MM.1S (cell line): ENCODE measurements at regions not wholly inside any gene's neighbourhood (a gene's known extent, or its start where the extent isn't known, plus 50 kb on each side); places are given as distances from the start of the nearest gene placed in this dataset.

Experiments used
- DNase-seq: peaks from one replicate; pipeline ENCODE4 v3.0.0-alpha.2; 2015
- H2AFZ ChIP-seq: fragments of 300-600 bp; sonication (generic); 2 replicates; pipeline ENCODE4 v1.6.0; 2016; ENCODE audit warnings: antibody characterized with exemption, low read length
- H3F3A ChIP-seq: fragments of 300-600 bp; sonication (generic); 2 replicates; pipeline ENCODE4 v1.6.1; 2016; ENCODE audit warnings: mild to moderate bottlenecking, antibody characterized with exemption, low read length, moderate library complexity, mixed read lengths; ENCODE audit not compliant: insufficient read depth
- H3K27ac ChIP-seq: fragments of 300-600 bp; sonication (generic); 2 replicates; pipeline ENCODE4 v1.5.1; 2016; ENCODE audit warnings: mild to moderate bottlenecking, low read length
- H3K27me3 ChIP-seq: fragments of 300-600 bp; sonication (generic); replicated peaks from 2 replicates; pipeline ENCODE4 v1.6.0; 2016; ENCODE audit warnings: low read length; ENCODE audit not compliant: insufficient read depth
- H3K36me3 ChIP-seq: fragments of 300-600 bp; sonication (generic); replicated peaks from 2 replicates; pipeline ENCODE4 v1.6.1; 2016; ENCODE audit warnings: mild to moderate bottlenecking, low read length, mixed read lengths; ENCODE audit not compliant: insufficient read depth
- H3K4me1 ChIP-seq: fragments of 300-600 bp; sonication (generic); 2 replicates; pipeline ENCODE4 v1.6.1; 2016; ENCODE audit warnings: low read length, mixed read lengths
- H3K4me2 ChIP-seq: fragments of 300-600 bp; sonication (generic); 2 replicates; pipeline ENCODE4 v1.6.0; 2016; ENCODE audit warnings: low read depth, low read length
- H3K4me3 ChIP-seq: fragments of 300-600 bp; sonication (generic); 2 replicates; pipeline ENCODE4 v1.5.1; 2016; ENCODE audit warnings: low read length, mixed read lengths
- H3K79me2 ChIP-seq: fragments of 300-600 bp; sonication (generic); 2 replicates; pipeline ENCODE4 v1.6.1; 2016; ENCODE audit warnings: mixed run types, low read length, mixed read lengths
- H3K9ac ChIP-seq: fragments of 300-600 bp; sonication (generic); 2 replicates; pipeline ENCODE4 v1.6.1; 2016; ENCODE audit warnings: low read length, mixed read lengths
- H3K9me2 ChIP-seq: fragments of 300-600 bp; sonication (generic); replicated peaks from 2 replicates; pipeline ENCODE4 v1.6.1; 2016; ENCODE audit warnings: mild to moderate bottlenecking, low read length, mixed read lengths; ENCODE audit not compliant: insufficient read depth
- H3K9me3 ChIP-seq: fragments of 300-600 bp; sonication (generic); replicated peaks from 2 replicates; pipeline ENCODE4 v1.6.1; 2016; ENCODE audit warnings: mild to moderate bottlenecking, low read length, mixed read lengths; ENCODE audit not compliant: insufficient read depth
- H4K20me1 ChIP-seq: fragments of 300-600 bp; sonication (generic); 2 replicates; pipeline ENCODE4 v1.6.1; 2016; ENCODE audit warnings: mild to moderate bottlenecking, low read length, moderate library complexity, mixed read lengths; ENCODE audit not compliant: insufficient read depth
- CTCF ChIP-seq: fragments of 300-600 bp; sonication (generic); IDR thresholded peaks from 2 replicates; pipeline ENCODE4 v1.5.1; 2016; ENCODE audit warnings: antibody characterized with exemption, low read length, mixed read lengths
- EZH2 ChIP-seq: fragments of 300-600 bp; sonication (generic); optimal IDR thresholded peaks from 2 replicates; pipeline ENCODE3; 2017; ENCODE audit warnings: low read depth, mild to moderate bottlenecking, antibody characterized with exemption, low read length, mixed read lengths
- EZH2phosphoT487 ChIP-seq: fragments of 300-600 bp; sonication (generic); IDR thresholded peaks from 2 replicates; pipeline ENCODE4 v1.6.1; 2018; ENCODE audit warnings: antibody characterized with exemption, low read length

DNA sequence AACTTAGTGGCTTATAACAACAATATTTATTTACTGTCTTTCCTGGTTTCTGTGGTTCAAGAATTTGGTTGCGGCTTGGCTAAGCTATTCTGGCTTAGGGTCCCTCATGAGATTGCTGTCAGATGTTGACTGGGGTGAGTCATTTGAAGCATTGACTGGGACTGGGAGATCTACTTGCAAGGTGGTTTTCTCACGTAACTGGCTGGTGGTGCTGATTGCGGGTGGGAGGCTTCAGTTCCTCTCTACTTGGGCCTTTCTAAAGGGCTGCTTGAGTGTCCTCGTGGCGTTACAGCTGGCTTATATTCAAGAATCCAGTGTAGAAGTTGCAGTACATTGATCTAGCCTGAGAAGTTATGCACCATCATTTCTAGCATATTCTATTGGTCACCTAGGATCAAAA lies 218.5 kb upstream of the ELAVL2 start:
- Histone ChIP-seq H3K27me3 (no peaks in the 10 kb centered on the region), H3K4me2 (no peak overlapping the region), H3F3A (no peaks in the 10 kb centered on the region), H2AFZ (no peak overlapping the region), H3K4me3 (no peak overlapping the region), H4K20me1 (no peaks in the 10 kb centered on the region), H3K36me3 (no peaks in the 10 kb centered on the region), H3K9me2 (no peaks in the 10 kb centered on the region), H3K9ac (no peak overlapping the region), H3K9me3 (no peaks in the 10 kb centered on the region), H3K27ac (no peak overlapping the region), H3K4me1 (no peaks in the 10 kb centered on the region), H3K79me2 (no peaks in the 10 kb centered on the region)
- no peak for DNase-seq
- TF ChIP-seq EZH2phosphoT487 (no peak), EZH2 (no peak), CTCF (no peak)

- Histone ChIP-seq H3K9me3 (no peaks in the 10 kb centered on the region), H2AFZ (no peak overlapping the region), H3K4me1 (no peaks in the 10 kb centered on the region), H3K36me3 (no peaks in the 10 kb centered on the region), H3K79me2 (no peaks in the 10 kb centered on the region), H3K9ac (no peak overlapping the region), H3F3A (no peaks in the 10 kb centered on the region), H3K27me3 (no peaks in the 10 kb centered on the region), H3K9me2 (no peaks in the 10 kb centered on the region), H3K4me3 (no peak overlapping the region), H3K4me2 (no peak overlapping the region), H3K27ac (no peak overlapping the region), H4K20me1 (no peaks in the 10 kb centered on the region)
- TF ChIP-seq CTCF (no peak), EZH2phosphoT487 (no peak), EZH2 (no peak)
- DNase-seq: no peak
Measured at GRCh38 chr9:24041160-24041690, 215.2 kb upstream of the ELAVL2 start.

- Histone ChIP-seq H3K9me3 (no peaks in the 10 kb centered on the region), H3K9me2 (no peaks in the 10 kb centered on the region), H4K20me1 (no peaks in the 10 kb centered on the region), H3K27me3 (no peaks in the 10 kb centered on the region), H3K4me1 (no peaks in the 10 kb centered on the region), H3K79me2 (no peaks in the 10 kb centered on the region), H2AFZ (no peak overlapping the region), H3K9ac (no peak overlapping the region), H3K4me3 (no peak overlapping the region), H3K27ac (no peak overlapping the region), H3K36me3 (no peaks in the 10 kb centered on the region), H3F3A (no peaks in the 10 kb centered on the region), H3K4me2 (no peak overlapping the region)
- TF ChIP-seq EZH2phosphoT487 (no peak), CTCF (no peak), EZH2 (no peak)
- DNase-seq: no peak
Measured at GRCh38 chr9:24036459-24036858, 210.4 kb upstream of the ELAVL2 start.
